Omental fat pad (tissue), 3 donors: ENCODE measurements at regions not wholly inside any gene's neighbourhood (a gene's known extent, or its start where the extent isn't known, plus 50 kb on each side); places are given as distances from the start of the nearest gene placed in this dataset.

Experiments
- ATAC-seq: fragments of 150-250 bp; one replicate; pipeline ENCODE4 v1.9.1; 2016; ENCODE audit warnings: mild to moderate bottlenecking, moderate library complexity; ENCODE audit not compliant: low FRiP score
- DNase-seq: peaks from one replicate; pipeline ENCODE4 v3.0.0-alpha.2; 2019; ENCODE audit warnings: low spot score
- TF ChIP-seq, protein P1 (sequence below), 3 donors: fragments of 450-650 bp; IDR thresholded peaks; one replicate each; pipeline ENCODE4 v1.5.1; 2016 to 2017; ENCODE audit warnings: antibody characterized with exemption in 3 of 3, mild to moderate bottlenecking in 3 of 3, moderate library complexity in 2 of 3

GRCh38 chr4:100809506-100809905 is 291.7 kb upstream of the EMCN start:
- DNase-seq (no peak), ATAC-seq (no peak)
- TF ChIP-seq, protein P1, sequence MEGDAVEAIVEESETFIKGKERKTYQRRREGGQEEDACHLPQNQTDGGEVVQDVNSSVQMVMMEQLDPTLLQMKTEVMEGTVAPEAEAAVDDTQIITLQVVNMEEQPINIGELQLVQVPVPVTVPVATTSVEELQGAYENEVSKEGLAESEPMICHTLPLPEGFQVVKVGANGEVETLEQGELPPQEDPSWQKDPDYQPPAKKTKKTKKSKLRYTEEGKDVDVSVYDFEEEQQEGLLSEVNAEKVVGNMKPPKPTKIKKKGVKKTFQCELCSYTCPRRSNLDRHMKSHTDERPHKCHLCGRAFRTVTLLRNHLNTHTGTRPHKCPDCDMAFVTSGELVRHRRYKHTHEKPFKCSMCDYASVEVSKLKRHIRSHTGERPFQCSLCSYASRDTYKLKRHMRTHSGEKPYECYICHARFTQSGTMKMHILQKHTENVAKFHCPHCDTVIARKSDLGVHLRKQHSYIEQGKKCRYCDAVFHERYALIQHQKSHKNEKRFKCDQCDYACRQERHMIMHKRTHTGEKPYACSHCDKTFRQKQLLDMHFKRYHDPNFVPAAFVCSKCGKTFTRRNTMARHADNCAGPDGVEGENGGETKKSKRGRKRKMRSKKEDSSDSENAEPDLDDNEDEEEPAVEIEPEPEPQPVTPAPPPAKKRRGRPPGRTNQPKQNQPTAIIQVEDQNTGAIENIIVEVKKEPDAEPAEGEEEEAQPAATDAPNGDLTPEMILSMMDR (IDR thresholded peaks at IDR 0.05), result no peak

DNA sequence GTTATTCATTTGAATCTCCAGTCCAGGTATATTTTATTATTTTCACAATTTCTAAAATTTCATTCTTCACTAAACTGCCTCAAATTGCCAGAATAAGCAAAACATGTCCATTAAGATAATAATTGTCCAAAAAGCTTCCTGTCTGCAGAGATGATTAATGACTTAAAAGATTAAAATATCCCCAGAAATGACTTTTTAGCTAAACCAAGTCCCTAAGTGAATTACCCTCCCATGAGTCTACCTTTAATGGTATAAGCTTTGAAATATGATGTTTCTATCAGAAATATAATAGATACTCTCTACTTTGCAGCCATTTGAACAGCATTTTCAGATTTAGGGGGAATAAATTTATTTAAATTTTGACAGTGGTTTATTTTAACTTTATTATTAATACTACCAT is 289.2 kb upstream of the EMCN start:
- TF ChIP-seq, protein P1 (IDR thresholded peaks at IDR 0.05), result no peak
- ATAC-seq (no peak), DNase-seq (no peak)

- DNase-seq, result no peak
- TF ChIP-seq, protein P1 (IDR thresholded peaks at IDR 0.05), result no peak
- no peak for ATAC-seq
Measured at GRCh38 chr4:100805538-100805937, 287.7 kb upstream of the EMCN start.

DNA sequence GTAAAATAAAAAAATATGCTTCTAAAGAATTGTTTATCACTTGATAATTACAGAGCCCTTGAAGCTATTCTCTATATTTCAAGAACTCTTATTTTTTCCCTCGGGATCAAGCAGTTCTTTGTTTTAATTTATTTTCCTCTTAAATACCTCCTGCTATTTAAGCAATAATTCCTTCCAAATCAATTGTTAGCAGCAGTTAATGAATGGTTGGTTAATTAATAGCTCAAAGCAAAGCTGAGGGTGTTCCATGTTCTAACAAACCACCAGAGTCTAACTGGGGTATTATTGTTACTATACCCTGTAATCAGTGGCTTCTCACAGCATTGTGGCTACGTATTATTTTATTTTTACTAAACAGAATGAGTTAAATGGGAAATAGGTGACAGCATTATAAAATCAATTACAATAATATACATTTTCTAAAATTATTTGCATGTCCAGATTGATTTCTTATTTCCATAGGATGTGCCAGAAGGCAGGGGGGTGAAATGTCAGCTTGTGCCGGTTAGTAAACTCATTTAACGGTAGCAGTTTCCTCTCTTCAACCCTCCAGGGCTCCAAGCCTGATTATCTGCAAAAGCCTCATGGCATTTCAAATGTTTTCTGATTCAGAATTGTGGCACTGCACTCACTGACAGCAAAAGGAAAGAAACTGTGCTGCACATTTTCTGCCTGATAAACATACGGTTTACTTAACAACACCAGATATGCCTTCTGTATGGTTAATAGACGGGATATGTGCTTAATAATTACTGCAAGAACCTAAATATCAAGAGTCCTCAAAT is 286.9 kb upstream of the EMCN start:
- DNase-seq (no peak), ATAC-seq (no peak)
- TF ChIP-seq, protein P1 (IDR thresholded peaks at IDR 0.05), result no peak

GRCh38 chr4:100803751-100804150 is 285.9 kb upstream of the EMCN start:
- DNase-seq (no peak), ATAC-seq (no peak)
- TF ChIP-seq, protein P1 (IDR thresholded peaks at IDR 0.05), result no peak

DNA sequence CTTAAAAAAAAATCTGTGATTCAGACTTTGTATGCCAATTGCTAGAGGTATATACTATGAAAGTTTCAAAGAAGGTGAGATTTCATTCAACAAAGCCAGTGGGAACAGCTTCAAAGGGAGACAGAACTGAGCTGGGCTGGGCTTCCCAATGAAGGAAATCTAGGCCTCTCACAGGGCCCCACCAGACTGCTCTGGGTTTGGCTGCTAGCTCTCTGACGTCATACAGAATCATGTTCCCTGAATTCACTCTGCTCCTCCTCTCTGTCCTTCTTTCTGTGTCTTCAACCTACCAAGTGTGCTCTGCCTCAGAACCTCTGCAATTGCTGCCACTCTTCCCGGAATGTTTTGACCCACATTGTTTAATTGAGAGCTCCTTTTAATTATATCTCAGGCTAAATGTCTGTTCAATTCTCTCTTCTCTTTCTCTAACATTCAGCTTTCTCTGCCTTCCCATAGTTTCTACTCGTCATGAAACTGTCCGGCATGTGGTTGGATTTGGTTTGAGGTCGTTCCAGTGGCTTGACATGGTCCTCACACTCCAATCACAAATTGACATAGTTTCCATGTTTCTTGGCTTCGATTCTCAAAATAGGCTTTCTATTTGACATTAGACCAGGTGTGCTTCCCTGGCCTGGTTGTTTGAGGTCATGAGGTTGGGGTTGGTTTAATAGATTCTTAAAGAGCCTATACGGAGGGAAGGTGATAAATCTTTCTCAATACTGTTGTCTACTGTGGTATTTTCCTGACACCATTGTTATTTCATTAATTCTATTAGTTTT is 282.1 kb upstream of the EMCN start:
- no peak for DNase-seq
- no peak for ATAC-seq
- TF ChIP-seq, protein P1 (IDR thresholded peaks at IDR 0.05), result no peak
